HG03159 (cell line): ENCODE measurements at regions not wholly inside any gene's neighbourhood (a gene's known extent, or its start where the extent isn't known, plus 50 kb on each side); places are given as distances from the start of the nearest gene placed in this dataset.

Experiments
- ATAC-seq: cut with Tn5 transposase; IDR thresholded peaks from one replicate; pipeline ENCODE4 v1.9.1; 2021; ENCODE audit warnings: mild to moderate bottlenecking, moderate library complexity; ENCODE audit not compliant: unreplicated experiment

DNA sequence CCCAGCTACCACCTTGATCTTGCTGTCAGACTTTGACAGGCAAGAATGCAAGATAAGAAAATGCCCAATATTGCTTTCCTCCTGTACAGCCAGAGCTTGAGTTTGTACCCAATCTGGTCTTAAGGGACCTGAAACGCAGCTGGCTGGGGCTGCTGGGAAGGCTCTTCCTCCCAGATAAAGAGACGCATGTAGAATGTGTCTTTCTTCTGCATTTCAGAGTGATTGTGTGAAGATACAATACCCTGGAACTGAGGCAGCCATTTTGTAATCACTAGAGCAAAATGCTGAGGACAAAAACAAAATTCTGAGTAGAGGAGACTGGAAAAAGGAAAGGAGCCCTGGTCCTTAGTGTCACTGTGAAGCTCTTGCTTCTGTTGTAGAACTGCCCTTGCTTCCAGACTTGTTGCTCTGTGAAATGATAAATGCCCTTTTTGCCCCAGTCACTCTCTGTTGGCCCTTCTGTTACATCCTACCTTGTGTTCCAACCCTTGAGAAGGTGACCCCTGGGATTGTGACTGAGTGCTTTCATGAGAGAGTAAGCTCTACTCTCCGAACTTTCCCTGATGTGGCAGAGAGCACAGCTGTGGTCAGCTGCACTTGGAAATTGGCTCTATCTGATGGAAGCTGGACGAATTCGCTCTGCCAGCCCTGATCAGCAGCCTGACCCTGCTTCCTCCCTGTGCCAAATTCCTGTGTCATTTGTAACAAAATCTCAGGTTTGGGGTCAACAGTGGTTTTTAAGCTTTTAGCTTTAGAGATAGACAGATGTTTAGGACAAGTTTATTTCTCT lies 137.4 kb upstream of the RBMS1 start:
- no peak for ATAC-seq

DNA sequence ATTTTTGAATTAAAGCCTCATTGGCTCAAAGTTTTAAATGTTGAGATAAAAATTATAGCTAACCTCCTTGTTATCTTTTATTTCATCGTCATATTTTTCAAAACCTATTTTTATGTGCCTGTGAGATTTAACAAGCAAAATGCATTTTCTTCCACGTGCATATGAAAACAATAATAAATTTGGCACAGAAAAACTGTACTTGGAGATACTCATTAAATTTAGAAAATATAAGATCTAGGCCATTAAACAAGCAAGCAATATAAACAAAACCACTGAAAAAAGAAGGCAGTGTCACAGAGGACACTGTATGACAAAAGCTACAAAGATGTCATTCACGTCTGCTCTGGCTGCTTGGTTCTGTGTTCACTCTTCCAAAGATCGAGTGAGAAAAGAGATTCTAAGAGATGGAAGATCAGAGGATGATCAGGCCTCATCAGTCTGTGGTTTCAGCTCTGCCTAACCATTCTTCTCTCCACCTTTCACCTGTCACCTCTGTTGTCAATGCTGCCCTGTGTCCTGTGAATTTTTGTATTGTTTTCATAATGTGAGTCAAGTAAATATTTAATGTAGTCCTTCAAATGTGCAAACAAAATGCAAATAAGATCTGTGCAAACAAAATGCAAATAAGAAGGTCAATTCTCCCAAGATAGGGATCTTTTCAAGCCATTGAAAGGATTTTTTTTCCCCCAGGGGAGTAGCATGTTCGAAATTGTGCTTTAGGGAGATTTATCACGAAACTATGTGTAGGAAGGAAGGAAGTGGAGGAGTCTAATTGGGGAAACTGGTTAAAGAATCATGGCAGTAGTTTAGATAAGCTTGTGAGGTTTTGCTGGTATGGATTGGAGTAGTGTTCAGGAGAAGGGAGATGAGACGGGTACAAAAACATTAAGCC lies 138.7 kb upstream of the RBMS1 start:
- no peak for ATAC-seq

DNA sequence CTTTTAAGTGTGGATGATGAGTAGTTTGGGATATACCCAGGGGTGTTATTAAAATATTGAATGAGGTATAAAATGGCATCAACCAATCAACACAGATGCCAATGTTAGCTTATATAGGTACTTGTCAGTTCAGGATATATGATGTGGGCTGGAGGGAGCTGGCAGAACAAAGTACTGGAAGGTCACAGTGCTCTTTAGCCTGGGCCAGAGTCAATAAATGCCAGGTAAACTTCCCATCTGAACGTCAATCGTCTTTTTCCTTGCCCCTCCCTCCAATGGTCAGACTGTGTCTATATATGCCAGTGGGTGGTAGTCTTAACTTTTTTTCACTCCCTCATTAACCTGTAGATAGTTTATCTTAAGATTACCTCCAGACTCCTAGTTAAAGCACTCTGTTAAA lies 140.8 kb upstream of the RBMS1 start:
- ATAC-seq, result no peak

DNA sequence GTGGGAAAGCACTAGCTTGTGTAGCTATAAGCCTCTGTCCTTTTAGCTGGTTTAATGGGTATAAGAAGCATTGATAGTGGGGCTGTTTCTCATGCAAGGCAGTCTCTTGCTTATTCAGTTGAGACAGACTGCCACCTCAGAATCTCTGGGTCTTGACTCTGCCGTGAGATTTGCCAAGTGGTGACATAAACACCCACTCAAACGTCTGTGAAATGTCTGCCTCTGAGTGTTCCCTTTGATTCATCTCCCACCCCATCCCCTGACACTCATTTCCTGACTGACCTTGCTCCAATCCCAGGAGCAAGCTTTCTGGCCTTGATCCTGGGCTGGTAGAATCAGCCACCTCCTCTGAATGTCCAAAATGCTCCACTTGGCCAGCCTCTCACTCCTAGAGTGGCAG lies 141.9 kb upstream of the RBMS1 start:
- ATAC-seq, result no peak

DNA sequence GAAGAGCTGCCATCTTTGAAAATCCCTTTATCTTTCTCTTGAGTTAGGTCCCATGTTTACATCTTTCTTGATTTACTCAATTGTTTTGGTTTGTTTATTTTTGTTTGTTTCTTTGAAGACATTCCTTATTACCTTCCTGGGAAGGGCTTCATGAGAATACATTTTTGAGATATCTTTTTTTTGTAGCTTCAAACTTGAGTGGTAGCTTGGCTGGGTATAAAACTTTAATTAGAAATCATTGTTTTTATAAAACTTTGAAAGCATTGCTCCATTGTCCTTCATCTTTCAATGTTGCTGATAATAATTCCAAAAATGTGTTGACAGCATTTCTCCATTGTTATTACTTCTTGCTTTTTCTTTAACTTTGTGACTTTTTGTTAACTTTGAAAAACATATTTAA lies 145.9 kb upstream of the RBMS1 start:
- ATAC-seq, result no peak

DNA sequence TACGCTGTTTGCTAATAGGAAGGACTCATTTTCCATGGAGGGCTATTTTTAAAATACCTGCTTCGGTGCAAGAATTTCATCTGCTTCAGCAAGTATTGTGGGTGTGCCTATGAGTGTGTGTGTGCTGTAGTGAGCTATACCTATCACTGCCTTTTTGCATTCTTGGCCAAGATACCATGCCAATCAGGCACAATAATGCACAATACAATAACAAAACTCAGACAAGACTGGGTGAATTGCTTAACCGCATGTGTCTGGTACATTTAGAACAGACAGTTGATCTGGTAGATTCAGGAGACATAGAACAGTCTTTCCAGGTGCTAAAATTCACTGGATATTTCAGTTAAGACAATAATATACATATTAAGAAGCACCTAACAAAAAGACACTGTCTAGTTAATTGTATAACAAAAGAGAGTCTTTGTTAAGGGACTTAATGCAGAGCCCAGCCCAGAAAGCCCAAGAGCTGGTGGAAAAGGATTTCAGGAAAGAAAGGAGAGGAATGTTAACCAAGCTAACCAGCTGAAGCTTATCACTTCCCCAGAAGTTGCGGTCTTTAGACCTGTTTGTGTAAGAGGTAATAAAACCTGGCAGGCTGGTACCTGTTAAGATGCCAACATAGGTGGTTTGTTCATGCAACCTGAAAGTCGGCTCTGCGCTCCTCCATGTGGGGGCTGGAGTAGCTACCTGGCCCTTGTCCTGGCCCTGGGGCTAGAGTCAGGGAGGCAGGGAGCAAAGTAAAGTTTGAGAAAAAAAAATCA lies 153.3 kb upstream of the RBMS1 start:
- ATAC-seq, result no peak

DNA sequence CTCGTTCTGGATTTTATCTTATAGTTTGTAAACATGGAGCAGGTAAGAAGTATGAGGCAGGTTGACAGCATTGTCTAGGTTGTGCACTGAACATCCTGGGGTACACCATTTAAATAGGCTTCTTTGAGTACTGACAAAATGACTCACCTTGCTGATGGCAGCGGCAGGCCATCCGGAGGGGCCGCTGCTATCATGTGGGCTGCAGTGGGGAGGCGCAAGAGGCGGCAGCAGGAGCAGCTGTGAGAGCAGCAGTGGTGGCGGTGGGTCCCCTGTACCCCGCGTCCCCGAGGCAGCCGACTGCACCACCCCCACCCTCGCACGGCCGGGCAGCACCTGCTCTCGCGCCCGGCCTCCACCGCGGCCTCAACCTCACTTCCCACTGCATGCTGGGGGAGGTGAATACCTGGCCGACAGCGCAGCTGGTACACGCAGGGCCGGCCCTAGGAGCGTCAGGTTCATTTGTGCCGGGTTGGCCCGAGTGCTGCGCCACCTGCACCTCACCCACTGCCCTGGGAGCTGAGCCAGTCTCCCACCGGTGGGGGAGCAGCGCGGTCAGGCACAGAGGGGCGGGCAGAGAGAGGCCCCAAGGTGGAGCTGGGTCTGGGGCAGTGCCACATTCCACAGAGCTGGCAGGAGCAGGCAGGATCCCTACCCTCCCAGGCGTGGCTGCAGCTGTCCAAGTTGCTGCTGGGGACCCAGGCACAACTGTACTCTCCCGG lies 154.5 kb upstream of the RBMS1 start:
- no peak for ATAC-seq

DNA sequence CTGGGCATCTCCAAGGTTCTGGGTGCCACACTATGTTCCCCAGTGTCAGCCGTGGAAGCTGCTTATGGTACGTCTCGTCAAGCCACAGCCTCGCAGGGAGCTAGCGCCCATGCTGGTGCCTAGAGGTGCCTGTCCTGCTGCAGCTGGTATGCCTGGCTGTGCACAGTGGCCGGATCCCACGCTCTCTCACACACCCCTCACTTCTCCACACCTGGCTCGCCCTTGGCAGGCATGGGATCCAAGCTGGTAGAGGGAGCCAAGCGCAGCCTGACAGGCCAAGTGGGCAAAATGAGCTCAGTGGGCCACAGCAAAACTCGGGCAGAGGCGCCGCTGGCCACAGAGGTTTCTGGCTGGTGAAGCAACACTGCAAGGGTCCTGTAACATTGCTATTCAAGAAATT lies 156.1 kb upstream of the RBMS1 start:
- no peak for ATAC-seq

DNA sequence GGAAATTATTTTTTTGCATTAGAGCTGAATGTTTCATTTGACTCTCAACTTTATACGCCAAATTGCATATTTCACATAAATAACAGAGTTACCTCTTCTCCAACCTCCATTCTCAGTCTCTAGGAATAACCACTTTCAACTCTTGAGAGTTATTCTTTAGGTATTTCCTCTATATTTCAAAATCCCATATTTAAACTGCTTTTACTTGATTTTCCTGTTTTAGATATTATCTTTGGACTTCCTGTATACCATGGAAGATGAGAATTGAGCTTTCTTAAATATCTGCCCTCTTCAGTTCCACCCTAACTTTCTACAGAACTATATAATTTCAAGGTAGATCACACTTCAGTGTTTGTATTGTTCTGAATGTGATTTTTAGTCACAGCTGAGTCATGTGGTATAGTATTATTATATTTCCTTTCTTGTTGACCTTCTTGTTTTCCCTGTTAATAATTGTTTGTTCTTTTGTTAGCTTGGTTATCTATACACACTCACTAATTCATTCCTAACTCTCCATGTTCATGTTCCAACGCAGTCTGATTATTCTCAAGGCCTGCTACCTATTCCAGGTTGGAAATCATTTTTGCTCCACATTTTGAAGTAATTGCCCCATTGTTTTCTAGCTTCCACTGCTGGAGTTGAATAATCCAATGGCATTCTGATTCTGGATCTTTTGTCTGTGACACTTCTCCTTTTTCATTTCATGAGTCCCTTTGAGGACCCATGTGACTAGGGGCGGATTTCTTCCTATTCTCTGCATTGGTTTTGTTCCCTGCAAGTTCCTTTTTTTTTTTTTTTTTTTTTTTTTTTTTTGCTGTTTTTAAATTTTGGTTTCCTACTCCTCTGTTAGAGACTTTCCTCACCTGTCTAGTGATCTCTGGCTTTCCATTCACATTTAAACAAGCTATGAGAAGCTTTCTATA lies 156.8 kb upstream of the RBMS1 start:
- no peak for ATAC-seq

DNA sequence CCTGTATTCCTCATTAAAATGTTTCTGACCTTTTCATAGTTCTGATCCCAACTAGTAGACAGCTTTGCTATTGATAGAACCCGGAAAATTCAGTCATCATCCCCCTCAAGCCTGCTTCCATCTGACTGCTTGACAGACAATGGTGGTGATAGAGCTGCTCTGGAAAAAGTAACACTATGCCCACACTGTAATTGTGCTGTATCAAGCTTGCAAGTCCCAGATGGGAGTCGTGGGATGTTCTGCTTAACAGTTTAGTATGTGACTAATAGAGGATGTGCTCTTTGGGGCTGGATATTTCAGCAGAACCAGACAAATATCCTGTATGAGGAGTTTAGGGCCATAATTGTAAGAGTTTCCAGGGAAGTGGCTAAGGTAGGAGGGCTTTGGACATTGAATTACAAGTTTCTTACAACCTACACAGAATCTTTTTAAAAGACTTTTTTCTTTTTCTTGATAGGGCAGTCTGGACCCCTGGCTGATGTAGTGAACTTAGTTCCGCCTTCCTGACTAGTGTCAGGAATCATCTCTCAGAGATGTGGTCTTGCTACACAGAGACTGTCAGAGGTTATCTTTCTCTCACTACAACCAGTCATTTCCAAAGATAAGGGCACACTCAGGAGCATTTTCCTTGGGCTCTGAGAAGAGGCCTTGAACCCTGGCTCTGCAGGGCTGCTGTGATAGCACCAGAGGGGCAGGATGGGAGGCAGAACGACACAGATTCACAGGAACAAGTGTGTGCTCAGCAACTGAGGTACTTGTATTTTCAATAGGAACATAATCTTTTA lies 158.0 kb upstream of the RBMS1 start:
- ATAC-seq, result no peak

DNA sequence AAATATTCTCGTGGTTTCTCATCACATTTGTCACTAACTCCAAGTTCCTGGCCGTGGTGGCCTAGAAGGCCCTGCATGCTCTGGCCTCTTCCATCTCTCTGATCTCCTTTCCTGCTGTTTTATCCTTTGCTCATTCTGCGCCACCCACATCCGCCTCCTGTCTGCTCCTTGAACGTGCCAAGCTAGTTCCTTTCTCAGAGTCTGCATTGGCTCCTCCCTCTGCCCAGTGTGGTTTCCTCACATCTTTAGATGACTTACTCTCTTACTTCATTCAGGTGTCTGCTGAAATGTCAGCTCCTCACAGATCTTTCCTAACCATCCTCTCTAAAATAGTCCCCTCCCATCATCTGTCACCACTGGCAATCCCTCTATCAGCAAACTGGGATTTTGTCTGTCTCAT lies 158.6 kb upstream of the RBMS1 start:
- no peak for ATAC-seq

DNA sequence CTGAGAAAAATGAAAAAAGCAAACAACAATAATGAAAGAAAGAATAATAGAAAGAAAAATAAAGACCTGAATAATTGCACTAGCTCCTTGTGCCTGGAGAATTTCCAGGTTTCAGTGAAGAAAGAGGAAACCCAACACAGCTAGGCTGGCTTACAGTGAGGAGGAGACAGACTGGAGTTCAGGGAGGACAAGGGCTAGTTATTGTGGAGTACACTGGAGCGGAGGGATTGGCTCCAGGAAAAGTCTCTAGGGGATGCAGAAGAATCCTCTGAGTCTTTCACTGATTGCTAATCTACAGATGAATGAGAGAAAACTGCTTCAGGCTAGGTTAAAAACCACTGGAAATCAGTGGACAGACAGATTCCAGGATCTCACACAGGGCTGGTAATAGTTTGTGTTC lies 163.6 kb upstream of the RBMS1 start:
- ATAC-seq, result no peak

DNA sequence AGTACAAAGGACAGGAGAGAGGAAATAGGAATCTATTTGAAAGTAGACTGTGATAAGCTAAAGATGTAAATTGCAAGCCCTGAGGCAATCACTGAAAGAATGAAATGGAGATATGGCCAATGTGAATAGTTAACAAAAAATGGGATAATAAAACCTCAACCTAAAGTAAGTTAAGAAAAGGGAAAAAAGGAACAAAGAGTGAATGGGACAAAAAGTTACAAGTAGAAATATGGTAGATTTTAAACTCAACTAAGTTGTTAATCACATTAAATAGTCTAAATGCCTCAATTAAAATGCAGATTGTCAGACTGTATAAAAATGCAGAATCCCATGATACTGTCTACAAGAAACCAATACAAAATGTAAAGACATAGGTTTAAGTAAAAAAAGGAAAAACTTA lies 165.2 kb upstream of the RBMS1 start:
- no peak for ATAC-seq

DNA sequence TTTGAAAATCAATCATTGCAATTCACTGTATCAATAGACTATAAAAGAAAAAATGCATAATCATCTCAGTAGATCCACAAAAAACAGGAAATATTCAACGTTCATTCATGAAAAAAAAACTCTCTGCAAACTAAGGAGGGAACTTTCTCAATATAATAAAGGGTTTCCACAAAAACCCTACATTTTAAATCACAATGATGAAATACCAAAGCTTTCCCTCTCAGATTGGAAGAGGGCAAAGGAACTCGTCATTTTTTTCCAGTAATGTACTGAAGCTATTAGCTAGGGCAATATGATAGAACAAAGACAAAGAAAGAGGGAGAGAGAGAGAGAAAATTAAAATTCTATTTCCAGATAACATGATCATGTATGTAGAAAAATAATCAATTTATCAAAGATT lies 167.1 kb upstream of the RBMS1 start:
- ATAC-seq, result no peak

DNA sequence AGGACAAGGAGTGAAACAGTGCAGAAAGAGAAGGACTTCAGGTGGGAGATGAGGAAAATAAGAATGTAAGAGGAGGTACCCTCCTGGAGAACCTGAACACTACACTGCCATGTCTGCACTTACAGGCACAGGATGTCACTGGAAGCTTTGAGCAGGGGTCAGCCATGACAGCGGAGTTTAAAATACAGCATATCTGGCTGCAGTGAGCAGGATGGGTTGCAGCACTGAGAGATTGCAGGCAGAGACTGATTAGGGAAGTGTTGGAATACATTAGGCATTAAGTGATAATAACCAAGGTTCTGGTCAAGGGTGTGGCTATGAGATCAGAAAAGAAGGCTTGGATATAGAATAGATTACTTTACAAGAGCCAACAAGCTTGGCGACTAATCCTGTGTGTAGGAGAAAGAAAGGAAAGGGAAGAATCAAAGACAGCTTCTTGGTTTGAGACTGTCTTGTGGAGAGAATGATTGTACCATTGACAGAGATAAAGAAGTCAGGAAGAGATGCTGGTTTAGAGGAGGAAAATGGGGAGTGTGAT lies 171.1 kb upstream of the RBMS1 start:
- no peak for ATAC-seq

DNA sequence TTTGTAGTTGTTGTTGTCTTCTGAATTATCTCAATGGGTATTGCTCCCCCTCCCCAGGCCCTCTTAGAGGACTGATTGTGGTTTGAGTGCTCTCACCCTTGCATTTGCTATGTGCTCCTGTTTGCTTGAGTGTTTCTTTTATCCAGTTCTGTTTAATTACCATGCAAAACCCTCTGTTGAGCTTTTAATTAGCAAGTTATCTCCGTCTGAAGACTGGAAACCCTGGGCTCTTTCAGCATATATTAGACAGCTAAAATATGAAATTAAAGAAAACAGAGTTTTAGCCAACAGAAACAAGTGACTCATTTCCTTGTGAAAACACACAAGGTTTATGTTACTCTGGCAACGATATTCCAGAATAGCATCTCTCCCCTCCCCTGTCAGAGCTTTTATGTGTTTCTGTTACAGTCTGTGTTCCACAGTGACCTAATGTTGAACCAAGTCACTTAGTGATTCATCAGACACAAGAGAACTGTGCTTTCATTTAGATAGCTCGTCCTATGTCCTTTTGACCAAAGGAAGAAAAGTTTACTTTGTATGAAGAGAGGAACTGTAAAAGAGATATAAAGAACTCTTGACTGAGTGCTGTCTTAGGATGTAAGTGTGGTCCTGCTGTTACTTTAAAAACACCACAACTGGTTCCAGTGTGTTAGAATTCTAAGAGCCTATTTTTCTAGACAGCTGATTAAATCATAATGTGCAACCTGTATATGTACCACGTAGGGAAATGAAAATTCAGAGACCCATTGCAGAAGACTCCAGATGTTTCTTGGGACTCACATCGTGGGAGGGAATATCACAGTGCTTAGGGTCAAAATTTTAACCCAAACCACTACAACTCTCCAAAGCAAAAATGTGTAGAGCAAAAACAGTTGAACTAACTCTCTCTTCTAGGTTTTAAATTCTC lies 172.8 kb upstream of the RBMS1 start:
- ATAC-seq, result peak; percentile 76

DNA sequence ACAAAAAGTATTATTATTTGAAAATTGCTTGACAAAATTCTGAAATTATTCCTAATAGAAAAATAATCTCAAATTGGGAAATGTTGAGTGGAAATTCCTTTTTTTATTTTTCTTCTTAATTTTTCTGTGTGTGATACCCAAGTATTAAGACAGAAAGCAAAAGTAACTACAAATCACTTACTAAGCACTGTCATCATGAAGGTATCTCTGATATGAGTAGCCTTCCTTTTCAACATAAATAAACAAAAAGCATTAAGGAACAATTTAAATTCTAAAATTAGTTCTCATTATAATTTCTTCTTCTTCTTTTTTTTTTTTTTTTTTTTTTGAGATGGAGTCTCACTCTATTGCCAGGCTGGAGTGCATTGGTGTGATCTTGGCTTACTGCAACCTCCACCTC lies 174.2 kb upstream of the RBMS1 start:
- no peak for ATAC-seq

DNA sequence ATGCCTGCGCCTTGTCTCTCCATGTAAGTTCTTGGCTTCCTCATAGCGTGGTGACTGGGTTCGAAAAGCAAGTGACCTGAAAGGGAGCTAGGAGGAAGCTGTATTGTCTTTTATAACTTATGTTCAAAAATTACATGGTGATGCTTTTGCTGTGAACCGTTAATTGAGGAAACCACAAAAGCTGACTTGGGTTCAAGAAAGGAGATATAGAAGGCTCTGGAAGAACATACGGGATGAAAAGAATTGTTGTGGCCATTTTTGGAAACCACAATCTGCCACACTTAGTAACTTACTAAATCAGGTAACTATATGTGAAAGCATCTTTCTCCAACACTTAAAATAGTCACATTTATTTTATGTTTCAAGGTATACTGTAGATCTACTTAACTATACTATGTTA lies 177.0 kb upstream of the RBMS1 start:
- ATAC-seq, result no peak
